HG03135 (cell line): ENCODE measurements at regions not wholly inside any gene's neighbourhood (a gene's known extent, or its start where the extent isn't known, plus 50 kb on each side); places are given as distances from the start of the nearest gene placed in this dataset.

Experiments
- ATAC-seq: cut with Tn5 transposase; IDR thresholded peaks from one replicate; pipeline ENCODE4 v1.9.1; 2021; ENCODE audit warnings: mild to moderate bottlenecking, moderate library complexity; ENCODE audit not compliant: unreplicated experiment

- ATAC-seq = no peak
Observed at GRCh38 chr3:30258426-30259392, 347.7 kb upstream of the TGFBR2 start.

- no peak for ATAC-seq
Observed at GRCh38 chr3:30259730-30260129, 346.7 kb upstream of the TGFBR2 start.

- ATAC-seq = no peak
Observed at GRCh38 chr3:30260762-30261161, 345.6 kb upstream of the TGFBR2 start.

GRCh38 chr3:30263238-30263924 lies 343.0 kb upstream of the TGFBR2 start:
- ATAC-seq = no peak

- no peak for ATAC-seq
Observed at GRCh38 chr3:30263925-30264313, 342.5 kb upstream of the TGFBR2 start.

GRCh38 chr3:30266524-30266923 lies 339.9 kb upstream of the TGFBR2 start:
- ATAC-seq = no peak

- no peak for ATAC-seq
Observed at GRCh38 chr3:30268288-30268687, 338.1 kb upstream of the TGFBR2 start.

- ATAC-seq = peak; percentile 69
Observed at GRCh38 chr3:30269751-30270445, 336.5 kb upstream of the TGFBR2 start.

- ATAC-seq = no peak
Observed at GRCh38 chr3:30271781-30272180, 334.6 kb upstream of the TGFBR2 start.

- no peak for ATAC-seq
Observed at GRCh38 chr3:30273304-30274072, 332.9 kb upstream of the TGFBR2 start.

- no peak for ATAC-seq
Observed at GRCh38 chr3:30277494-30277893, 328.9 kb upstream of the TGFBR2 start.

- ATAC-seq = no peak
Observed at GRCh38 chr3:30281526-30281925, 324.9 kb upstream of the TGFBR2 start.

GRCh38 chr3:30282154-30282696 lies 324.2 kb upstream of the TGFBR2 start:
- ATAC-seq = no peak

- no peak for ATAC-seq
Observed at GRCh38 chr3:30285188-30286006, 321.0 kb upstream of the TGFBR2 start.

GRCh38 chr3:30286007-30286669 lies 320.3 kb upstream of the TGFBR2 start:
- no peak for ATAC-seq

GRCh38 chr3:30286811-30287210 lies 319.6 kb upstream of the TGFBR2 start:
- ATAC-seq = no peak

- no peak for ATAC-seq
Observed at GRCh38 chr3:30288830-30289229, 317.6 kb upstream of the TGFBR2 start.

- no peak for ATAC-seq
Observed at GRCh38 chr3:30289324-30289723, 317.1 kb upstream of the TGFBR2 start.

GRCh38 chr3:30289766-30290165 lies 316.6 kb upstream of the TGFBR2 start:
- ATAC-seq = no peak
